ENCODE measurements at regions not wholly inside any gene's neighbourhood (a gene's known extent, or its start where the extent isn't known, plus 50 kb on each side); places are given as distances from the start of the nearest gene placed in this dataset.

GRCh38 chr18:47317824-47318508 is 66.5 kb upstream of the SKOR2 start:
- FAIRE-seq, result no peak

- FAIRE-seq, result no peak
Observed at GRCh38 chr18:47316924-47317323, 65.5 kb upstream of the SKOR2 start.

GRCh38 chr18:47313901-47314300 is 62.4 kb upstream of the SKOR2 start:
- FAIRE-seq, result no peak

- FAIRE-seq, result no peak
Observed at GRCh38 chr18:47311585-47311984, 60.1 kb upstream of the SKOR2 start.

Measured in endometrium (tissue), 2 donors.